Calu3 (cell line): ENCODE measurements at regions not wholly inside any gene's neighbourhood (a gene's known extent, or its start where the extent isn't known, plus 50 kb on each side); places are given as distances from the start of the nearest gene placed in this dataset.

Experiments
- BruUV-seq: library from RNA; stranded (reverse); fragments of 400-500 nt; replicated peaks from 2 replicates; lab custom pipeline; 2021; lab: Mats Ljungman, UMichigan
- CTCF ChIA-PET: fragments of 300-600 bp; sonication (Branson Sonifier 250); formaldehyde crosslinking; loops from one replicate; lab custom pipeline; 2022; ENCODE audit warnings: antibody characterized with exemption; lab: Charles Lee
- DNase-seq: peaks from one replicate; pipeline ENCODE4 v3.0.0; 2022
- H3K27ac Mint-ChIP-seq: one replicate; pipeline ENCODE4 v1.8.0; 2022; ENCODE audit warnings: mixed read lengths; ENCODE audit not compliant: unreplicated experiment
- H3K27me3 Mint-ChIP-seq: one replicate; pipeline ENCODE4 v1.8.0; 2022; ENCODE audit warnings: mixed read lengths; ENCODE audit not compliant: unreplicated experiment
- H3K36me3 Mint-ChIP-seq: one replicate; pipeline ENCODE4 v1.8.0; 2022; ENCODE audit warnings: mild to moderate bottlenecking, moderate library complexity, mixed read lengths; ENCODE audit not compliant: insufficient read depth, unreplicated experiment
- H3K4me1 Mint-ChIP-seq: one replicate; pipeline ENCODE4 v1.8.0; 2022; ENCODE audit warnings: mild to moderate bottlenecking, low read depth, mixed read lengths; ENCODE audit not compliant: unreplicated experiment
- H3K4me3 Mint-ChIP-seq: one replicate; pipeline ENCODE4 v1.8.0; 2022; ENCODE audit warnings: mild to moderate bottlenecking, low read depth, moderate library complexity, mixed read lengths; ENCODE audit not compliant: unreplicated experiment
- H3K9me3 Mint-ChIP-seq: one replicate; pipeline ENCODE4 v1.8.0; 2022; ENCODE audit warnings: low read depth, mixed read lengths; ENCODE audit not compliant: unreplicated experiment
- CTCF ChIP-seq: fragments of 200-600 bp; IDR thresholded peaks from one replicate; pipeline ENCODE4 v1.8.0; 2022; ENCODE audit warnings: antibody characterized with exemption; ENCODE audit not compliant: unreplicated experiment
- intact Hi-C: fragments of 100-400 bp; cut with micrococcal nuclease; formaldehyde crosslinking; loops from one replicate; pipeline ENCODE4 v1.10.0; 2022; ENCODE audit not compliant: unreplicated experiment

GRCh38 chr10:57162231-57162630, 801.2 kb upstream of the ZWINT start:
- BruUV-seq, result no TSS peak
- CTCF ChIA-PET, result no interaction called here
- TF ChIP-seq CTCF, result no peak
- Mint-ChIP-seq H3K27me3 (no peaks in the 10 kb centered on the region), H3K27ac (no peak overlapping the region), H3K4me1 (no peaks in the 10 kb centered on the region), H3K4me3 (no peak overlapping the region), H3K9me3 (peaks cover 2% of the 10 kb centered on the region), H3K36me3 (no peaks in the 10 kb centered on the region)
- DNase-seq, result no peak
- intact Hi-C loops, result no loop called here

GRCh38 chr10:57161157-57161556, 800.1 kb upstream of the ZWINT start:
- Mint-ChIP-seq H3K27ac (no peak overlapping the region), H3K9me3 (peaks cover 2% of the 10 kb centered on the region), H3K27me3 (no peaks in the 10 kb centered on the region), H3K4me3 (no peak overlapping the region), H3K36me3 (no peaks in the 10 kb centered on the region), H3K4me1 (no peaks in the 10 kb centered on the region)
- no TSS peak for BruUV-seq
- DNase-seq, result no peak
- no peak for TF ChIP-seq CTCF
- intact Hi-C loops, result no loop called here
- CTCF ChIA-PET, result no interaction called here

GRCh38 chr10:57145548-57145947, 784.5 kb upstream of the ZWINT start:
- no peak for DNase-seq
- no peak overlapping the region for H3K4me3 Mint-ChIP-seq
- CTCF ChIA-PET, result no interaction called here
- H3K27ac Mint-ChIP-seq, result no peak overlapping the region
- H3K4me1 Mint-ChIP-seq, result no peaks in the 10 kb centered on the region
- BruUV-seq, result no TSS peak
- no peak for TF ChIP-seq CTCF
- H3K9me3 Mint-ChIP-seq, result no peaks in the 10 kb centered on the region
- intact Hi-C loops, result no loop called here
- H3K27me3 Mint-ChIP-seq, result no peaks in the 10 kb centered on the region
- no peaks in the 10 kb centered on the region for H3K36me3 Mint-ChIP-seq

GRCh38 chr10:57142925-57143576, 782.0 kb upstream of the ZWINT start:
- Mint-ChIP-seq H3K27ac (no peak overlapping the region), H3K9me3 (peaks cover 2% of the 10 kb centered on the region), H3K4me1 (no peaks in the 10 kb centered on the region), H3K27me3 (no peaks in the 10 kb centered on the region), H3K36me3 (no peaks in the 10 kb centered on the region), H3K4me3 (no peak overlapping the region)
- no peak for DNase-seq
- intact Hi-C loops, result no loop called here
- TF ChIP-seq CTCF, result no peak
- no TSS peak for BruUV-seq
- CTCF ChIA-PET, result interaction anchor here (0.6 kb wide), 1 partner anchor 1660 kb away, joined by 3 read pairs; no protein-coding TSS in a partner anchor
